AG20443 (cell line): ENCODE measurements at regions not wholly inside any gene's neighbourhood (a gene's known extent, or its start where the extent isn't known, plus 50 kb on each side); places are given as distances from the start of the nearest gene placed in this dataset.

Source experiments
- DNase-seq: peaks from one replicate; pipeline ENCODE4 v3.0.0; 2012; ENCODE audit warnings: low spot score, mixed read lengths

GRCh38 chr5:104734046-104734445 is 1171.5 kb upstream of the NUDT12 start:
- DNase-seq = no peak

GRCh38 chr5:104733063-104733669 is 1170.6 kb upstream of the NUDT12 start:
- DNase-seq = no peak

GRCh38 chr5:104731331-104731730 is 1168.7 kb upstream of the NUDT12 start:
- no peak for DNase-seq

GRCh38 chr5:104708027-104708426 is 1145.4 kb upstream of the NUDT12 start:
- no peak for DNase-seq

- no peak for DNase-seq
Measured at GRCh38 chr5:104706600-104706999, 1144.0 kb upstream of the NUDT12 start.

GRCh38 chr5:104702212-104702611 is 1139.6 kb upstream of the NUDT12 start:
- no peak for DNase-seq

- no peak for DNase-seq
Measured at GRCh38 chr5:104699438-104699837, 1136.8 kb upstream of the NUDT12 start.

GRCh38 chr5:104661256-104661655 is 1098.7 kb upstream of the NUDT12 start:
- DNase-seq = no peak

GRCh38 chr5:104659497-104659896 is 1096.9 kb upstream of the NUDT12 start:
- DNase-seq = no peak

- DNase-seq = no peak
Measured at GRCh38 chr5:104652271-104652861, 1089.8 kb upstream of the NUDT12 start.

GRCh38 chr5:104650313-104651055 is 1087.9 kb upstream of the NUDT12 start:
- DNase-seq = no peak

GRCh38 chr5:104646416-104646815 is 1083.8 kb upstream of the NUDT12 start:
- no peak for DNase-seq

GRCh38 chr5:104643320-104643719 is 1080.7 kb upstream of the NUDT12 start:
- DNase-seq = no peak

GRCh38 chr5:104635227-104635626 is 1072.6 kb upstream of the NUDT12 start:
- DNase-seq = no peak

GRCh38 chr5:104628911-104629310 is 1066.3 kb upstream of the NUDT12 start:
- no peak for DNase-seq

GRCh38 chr5:104626122-104626521 is 1063.5 kb upstream of the NUDT12 start:
- DNase-seq = no peak

- no peak for DNase-seq
Measured at GRCh38 chr5:104612005-104612404, 1049.4 kb upstream of the NUDT12 start.

- DNase-seq = no peak
Measured at GRCh38 chr5:104611135-104611767, 1048.7 kb upstream of the NUDT12 start.

GRCh38 chr5:104606258-104606829 is 1043.8 kb upstream of the NUDT12 start:
- DNase-seq = no peak

GRCh38 chr5:104599726-104600125 is 1037.1 kb upstream of the NUDT12 start:
- DNase-seq = no peak

- no peak for DNase-seq
Measured at GRCh38 chr5:104598285-104598684, 1035.7 kb upstream of the NUDT12 start.

- DNase-seq = no peak
Measured at GRCh38 chr5:104594850-104595249, 1032.3 kb upstream of the NUDT12 start.

GRCh38 chr5:104576677-104577076 is 1014.1 kb upstream of the NUDT12 start:
- DNase-seq = no peak
